T-helper 9 cell (primary cell): ENCODE measurements at regions not wholly inside any gene's neighbourhood (a gene's known extent, or its start where the extent isn't known, plus 50 kb on each side); places are given as distances from the start of the nearest gene placed in this dataset.
"Not testable (repeated sequence)": the region's sequence is repeated elsewhere in the genome, so short reads cannot be mapped to it uniquely, and the experiment has no call there.

Experiments used
- DNase-seq: peaks from one replicate; pipeline ENCODE4 v3.0.0-alpha.2; 2020

DNA sequence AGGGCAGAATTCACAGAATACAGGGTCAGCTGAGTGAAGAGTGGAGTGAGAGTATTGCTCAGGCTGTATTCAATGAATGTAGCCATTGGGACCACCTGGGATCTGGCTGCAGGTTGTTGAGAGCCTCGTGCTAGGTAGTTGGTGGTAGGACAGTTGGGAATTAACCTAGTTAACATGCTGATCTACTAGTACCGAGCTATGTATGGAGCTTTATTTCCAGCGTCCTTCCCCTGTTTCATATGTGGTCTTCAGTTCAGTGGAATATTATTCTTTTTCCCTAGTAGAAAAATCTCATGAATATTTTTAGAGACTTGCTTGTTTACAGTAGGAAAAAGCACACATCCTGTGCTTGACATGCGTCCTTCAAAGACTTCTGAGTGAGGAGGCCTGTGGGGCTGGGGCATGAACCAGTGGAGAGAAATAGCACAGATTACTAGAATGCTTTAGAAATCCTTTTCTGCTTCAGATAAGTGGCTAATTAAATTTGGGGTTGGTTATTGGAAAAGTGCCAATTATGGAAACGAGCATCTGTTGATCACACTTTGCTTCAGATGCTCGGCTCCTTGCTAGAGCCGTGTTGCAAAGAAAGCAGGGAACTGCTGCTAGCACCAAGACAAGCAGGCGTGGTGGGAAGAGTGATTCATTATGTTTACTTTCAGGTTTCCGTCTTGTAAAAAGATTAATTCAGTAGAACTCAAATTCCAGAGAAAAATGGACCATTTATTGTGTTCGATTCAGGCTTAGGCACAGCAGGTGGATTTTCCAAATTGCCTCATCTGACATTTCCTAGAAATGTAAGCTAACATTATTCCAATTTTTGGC, 53.6 kb downstream of the ARF6 start:
- DNase-seq, result peak; percentile 2

DNA sequence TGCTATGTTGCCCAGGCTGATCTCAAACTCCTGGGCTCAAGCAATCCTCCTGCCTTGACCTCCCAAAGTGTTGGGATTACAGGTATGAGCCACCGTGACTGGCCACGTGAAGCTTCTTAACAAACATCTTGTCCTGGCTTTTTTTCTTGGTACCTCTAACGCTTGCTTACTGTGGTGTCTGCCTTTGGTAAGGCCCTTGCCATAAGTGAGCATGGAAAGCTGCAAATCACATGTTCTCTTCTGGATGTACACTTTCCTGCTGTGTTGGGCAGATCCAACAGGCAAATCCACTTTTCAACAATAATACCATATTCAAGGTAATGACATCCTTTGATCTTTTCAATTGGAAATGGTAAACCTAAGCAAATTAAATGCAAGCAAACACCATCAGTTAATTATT, 54.6 kb downstream of the ARF6 start:
- no peak for DNase-seq

DNA sequence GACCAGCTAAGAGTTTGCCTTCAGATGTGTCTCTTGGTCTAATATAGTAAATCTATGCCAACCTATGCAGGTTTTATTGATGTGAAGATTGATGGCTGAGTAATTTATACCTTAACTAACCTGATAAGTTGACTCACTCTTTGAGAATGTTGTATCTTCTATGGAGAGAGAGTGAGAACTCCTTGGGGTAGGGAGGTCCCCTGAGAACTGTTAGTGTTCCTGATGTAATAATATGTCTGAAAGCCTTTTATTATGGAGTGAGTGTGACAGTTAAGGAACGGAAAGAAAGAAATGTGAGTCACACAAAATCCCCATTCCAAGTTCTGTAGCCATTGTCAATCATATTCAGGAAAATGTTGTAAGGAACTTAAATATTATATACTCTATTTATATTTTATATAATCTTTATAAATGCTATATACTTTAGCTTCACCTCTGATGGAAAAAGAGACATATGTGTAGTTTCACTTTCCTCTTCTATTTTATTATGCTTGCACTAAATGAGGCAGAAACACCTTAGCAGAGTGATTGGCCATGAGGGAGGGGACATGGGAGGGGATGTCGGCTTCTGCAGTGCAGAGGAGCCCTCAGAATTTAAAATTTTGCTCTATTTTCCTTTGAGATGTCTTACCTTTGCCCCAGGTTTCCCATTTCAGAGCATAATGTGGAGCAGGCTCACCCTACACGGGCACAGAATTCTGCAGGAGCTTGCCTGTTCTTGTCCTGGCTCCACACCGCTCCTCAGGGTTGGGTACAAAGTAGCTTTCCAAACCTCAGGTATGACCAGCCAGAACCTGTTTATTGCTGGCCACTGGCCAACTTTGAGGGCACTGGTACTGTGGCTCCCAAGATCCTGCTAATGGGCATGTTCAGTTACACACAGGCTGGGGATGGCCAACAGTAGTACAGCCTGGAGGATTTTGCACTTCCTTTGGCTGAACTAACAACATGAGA, 57.7 kb downstream of the ARF6 start:
- no peak for DNase-seq

DNA sequence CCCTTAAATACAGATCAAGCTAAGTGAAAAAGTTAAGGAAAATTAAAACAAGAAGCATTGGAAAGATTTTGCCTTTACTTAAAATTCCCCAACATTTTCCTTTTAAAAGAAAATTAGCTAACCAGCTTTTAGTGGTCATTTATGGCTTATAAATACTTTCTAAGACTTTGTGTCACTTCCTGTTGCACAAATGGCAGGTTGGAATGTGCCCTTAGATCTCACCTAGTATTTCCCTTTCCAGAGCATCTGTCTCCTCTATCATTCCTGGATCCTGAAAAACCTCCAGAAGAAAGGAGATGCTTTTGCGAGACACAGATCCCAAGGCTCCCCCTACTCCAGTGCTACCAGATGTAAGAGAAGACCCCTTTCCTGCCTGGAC, 58.3 kb downstream of the ARF6 start:
- DNase-seq, result no peak

DNA sequence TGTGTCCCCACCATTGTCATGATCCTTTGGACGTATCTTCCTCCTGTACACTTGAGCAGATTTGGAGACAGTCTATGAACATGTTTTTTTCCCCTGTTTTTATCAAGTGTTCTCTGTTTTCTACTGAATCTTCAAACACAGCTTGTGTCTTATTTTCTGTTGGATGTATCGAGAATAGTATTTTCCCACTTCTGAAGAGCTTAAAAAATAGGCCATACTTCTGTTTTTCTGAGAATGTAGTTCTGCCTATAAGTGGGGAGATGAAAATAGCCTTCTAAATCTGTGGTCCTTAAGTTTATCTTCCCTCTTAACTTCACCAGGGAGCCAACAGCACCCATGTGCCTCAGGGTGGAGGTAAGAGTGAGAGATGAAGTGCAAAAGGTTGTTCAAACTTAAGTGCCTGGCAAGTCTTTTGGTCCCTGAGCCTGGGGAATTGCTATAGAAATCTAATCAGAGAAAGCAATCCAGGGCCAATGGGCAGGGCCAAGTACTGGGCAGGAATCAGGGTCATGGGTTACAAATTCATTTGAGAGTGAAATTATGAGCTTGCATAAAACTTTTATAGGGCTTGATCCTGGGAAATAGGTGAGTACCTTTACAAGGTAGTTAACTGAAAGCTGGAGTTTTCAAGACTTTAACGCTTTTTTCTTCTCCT, 58.9 kb downstream of the ARF6 start:
- no peak for DNase-seq

DNA sequence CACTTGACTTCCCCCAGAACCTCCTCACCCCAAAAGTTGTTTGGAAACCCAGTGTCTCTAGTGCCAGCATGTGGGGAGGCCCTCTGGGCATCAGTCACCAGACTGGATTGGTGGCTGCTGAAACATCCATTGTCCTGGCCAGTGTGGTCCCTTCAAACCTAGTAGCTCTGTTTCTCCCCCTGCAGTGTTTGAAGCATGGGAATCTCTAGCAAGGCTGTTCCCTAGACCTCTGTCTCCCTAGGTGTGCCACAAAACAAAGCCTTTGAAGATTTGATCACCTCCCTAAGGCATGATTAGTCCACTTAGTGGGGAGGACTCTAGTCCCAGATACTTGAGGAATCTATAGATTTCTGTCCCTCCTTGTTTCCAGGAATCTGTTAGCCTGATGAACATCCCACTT, 60.3 kb downstream of the ARF6 start:
- DNase-seq, result no peak

DNA sequence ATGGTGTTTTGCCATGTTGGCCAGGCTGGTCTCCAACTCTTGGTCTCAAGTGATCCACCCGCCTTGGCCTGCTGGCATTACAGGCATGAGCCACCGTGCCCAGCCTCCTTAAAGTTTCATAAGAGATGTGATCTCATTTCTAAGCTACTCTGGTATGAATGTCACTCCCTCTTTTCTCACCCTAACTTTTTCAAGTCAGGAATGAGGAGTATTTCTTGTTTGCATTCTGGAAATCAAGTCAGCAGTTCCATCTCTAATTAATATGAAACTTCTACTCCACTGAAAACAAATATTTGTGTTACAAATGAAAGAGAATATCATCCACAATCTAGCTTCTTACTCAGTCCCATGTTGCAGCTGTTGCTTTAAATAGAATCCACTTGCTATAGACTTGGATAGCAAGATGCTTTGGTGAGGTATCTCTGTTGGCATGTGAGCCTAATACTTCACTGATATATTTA, 61.3 kb downstream of the ARF6 start:
- no peak for DNase-seq

DNA sequence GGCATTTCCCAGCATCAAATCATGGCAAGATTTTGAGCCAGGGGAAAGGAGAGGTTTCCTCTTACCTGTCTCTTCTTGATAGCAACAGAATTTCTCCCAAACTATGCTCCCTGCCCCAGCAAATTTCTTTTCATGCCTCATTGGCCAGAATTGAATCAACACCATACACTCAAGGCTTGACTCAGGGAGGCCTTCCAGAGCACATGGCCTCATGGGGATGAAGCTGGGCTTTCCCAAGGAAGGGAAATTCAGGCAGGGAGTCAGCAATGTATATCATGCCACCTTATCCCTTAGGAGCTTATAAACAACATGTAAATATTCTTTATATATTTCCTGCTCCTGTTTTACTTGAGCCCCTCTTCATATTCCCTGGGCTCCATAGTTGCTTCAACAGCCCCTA, 62.1 kb downstream of the ARF6 start:
- no peak for DNase-seq

DNA sequence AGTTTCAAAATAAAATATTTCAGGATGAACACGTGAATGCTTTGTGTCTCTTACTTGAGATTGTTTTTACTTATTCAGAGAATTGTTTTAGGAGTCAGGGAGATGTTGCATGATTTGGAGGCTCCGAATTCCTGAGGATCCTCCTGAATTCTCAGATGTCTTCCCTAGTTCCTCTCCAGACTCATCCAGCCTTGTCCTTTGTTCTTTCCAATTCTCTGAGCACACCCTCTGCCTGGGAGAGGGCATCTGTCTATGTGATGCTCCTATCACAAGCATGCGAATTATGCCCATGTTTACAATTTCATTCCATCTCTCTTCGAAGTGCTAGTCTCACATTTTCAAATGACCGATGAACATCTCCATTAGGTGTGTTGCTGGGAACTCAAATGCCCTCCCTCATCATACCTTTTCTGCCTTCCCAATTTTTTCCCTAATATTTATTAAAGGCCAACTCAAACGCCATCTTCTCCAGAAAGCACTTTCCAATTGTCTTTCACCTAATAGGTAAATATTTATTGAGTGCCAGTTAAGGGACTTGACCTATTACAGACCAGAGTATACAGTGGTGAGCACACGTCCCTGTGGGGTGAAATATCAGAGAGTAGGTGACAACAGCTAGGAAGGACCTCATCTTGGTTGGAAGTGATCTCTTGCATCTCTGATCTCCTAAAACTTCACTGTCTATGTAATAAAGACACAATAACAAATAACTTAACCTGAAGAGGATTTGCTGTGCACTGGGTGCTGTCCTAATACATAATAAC, 64.4 kb downstream of the ARF6 start:
- no peak for DNase-seq

DNA sequence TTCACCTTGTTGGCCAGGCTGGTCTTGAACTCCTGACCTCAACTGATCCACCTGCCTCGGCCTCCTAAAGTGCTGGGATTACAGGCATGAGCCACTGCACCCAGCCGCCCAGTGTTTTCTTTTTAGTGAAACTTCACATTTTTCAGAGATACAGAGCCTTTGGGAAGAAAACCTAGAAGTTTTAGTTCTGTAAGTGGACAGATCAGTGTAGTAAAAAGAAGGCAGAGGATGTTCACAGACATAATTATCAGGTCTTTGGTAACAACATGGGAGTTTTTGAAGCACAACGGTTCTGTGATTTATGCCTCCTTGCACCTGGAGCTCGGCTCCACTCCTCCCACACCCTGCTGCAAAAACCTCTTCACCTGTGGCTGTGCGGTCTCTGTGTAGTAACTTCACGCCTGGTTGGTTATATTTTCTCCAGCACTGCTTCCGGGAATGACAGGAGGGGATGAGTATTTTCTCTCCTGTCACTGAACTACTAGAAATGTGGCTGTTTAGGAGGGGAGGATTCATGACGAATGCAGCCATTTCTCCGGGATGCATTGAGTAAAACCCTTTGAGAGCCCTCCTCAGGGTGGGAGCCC, 67.0 kb downstream of the ARF6 start:
- no peak for DNase-seq

DNA sequence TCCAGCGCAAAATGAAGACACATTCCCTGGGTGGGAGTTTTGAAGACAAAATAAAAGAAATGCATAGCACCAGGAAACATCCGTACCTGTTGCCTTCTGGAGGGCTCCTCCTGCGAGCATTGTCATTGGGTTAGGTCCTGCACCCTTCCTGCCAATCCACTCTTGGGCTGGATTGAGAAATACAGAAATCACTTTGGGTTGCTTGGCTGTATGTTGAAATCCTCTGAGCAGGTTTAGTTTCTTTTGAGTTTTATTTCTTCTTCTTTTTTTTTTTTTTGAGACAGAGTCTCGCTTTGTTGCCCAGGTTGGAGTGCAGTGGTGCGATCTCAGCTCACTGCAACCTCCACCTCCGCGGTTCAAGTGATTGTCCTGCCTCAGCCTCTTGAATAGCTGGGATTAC, 67.6 kb downstream of the ARF6 start:
- no peak for DNase-seq

DNA sequence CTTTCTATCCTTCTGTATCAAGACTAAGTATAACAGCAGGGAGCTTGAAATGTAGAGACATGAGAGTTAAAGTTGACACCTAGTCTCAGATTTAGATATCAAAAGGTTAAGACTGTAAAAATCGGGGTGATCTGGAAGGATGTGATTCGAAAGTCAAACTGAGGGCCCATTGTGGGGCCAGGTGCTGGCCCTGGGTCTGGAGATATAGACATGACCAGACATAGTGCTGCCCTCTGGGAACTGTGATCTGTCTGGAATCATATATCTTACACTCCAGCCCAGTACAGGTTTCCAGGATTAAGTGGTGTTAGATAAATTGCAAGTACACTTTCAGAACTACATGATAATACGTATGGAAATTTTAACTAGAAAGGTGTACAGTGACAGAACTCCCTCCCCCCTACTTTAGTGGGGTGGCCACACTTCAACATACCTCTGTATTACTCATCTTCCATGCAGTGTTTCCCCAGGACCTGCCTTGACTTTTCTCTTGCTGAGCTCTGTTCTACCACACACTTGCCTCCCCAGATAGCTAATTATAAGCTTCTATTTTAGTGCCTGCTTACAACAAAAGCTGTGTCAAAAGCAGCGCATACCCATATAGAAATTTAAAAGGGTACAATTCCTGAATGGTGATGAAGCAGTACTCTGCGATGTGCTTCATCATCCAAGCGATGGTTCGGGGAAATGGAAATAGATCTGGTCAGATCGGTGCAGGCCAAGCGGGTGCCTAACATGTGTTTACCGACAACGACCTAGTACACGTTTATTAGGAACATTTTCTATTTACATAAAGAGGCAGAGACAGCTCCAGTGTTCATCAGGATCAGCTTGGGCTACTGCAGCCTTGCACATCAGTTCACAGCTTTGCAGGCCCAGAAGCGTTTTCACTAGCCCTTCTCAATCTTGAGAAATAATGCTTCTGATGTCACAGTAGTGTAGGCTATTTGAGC, 68.7 kb downstream of the ARF6 start:
- DNase-seq, result no peak

DNA sequence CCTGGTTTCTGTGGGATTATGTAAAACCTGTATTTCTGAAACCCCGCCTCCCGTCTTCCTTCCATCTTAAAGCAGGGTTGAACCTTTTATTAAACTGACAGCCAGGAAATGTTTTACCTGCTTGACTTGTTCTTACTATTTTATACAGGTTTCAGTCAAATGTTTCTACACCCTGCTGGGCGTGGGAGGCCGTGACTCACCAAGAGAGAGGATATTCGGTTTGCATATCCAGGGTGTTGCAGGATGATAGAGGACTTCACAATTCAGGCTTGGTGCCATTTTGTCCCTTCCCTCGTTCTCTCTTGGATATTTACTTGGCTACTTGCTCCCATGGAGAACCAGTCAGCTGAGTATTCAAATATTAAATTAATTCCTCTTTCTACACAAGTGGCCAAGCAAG, 69.7 kb downstream of the ARF6 start:
- DNase-seq, result no peak

DNA sequence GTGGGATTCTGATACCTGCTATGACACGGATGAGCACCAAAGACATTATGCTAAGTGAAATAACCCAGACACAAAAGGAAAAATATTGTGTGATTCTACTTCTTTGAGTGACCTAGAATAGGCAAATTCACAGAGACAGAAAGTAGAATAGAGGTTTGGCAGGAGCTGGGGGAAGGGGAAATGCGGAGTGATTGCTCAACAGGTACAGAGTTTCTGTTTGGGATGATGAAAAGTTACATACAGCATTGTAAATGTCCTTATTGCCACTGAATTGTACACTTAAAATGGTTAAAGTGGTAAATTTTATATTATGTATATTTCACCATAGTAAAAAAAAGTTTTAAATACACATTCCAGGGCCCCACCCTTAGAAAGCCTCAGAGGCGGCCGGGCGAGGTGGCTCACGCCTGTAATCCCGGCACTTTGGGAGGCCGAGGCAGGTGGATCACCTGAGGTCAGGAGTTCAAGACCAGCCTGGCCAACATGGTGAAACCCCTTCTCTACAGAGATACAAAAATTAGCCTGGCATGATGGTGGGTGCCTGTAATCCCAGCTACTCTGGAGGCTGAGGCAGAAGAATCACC, 72.3 kb downstream of the ARF6 start:
- DNase-seq, result not testable (repeated sequence)

DNA sequence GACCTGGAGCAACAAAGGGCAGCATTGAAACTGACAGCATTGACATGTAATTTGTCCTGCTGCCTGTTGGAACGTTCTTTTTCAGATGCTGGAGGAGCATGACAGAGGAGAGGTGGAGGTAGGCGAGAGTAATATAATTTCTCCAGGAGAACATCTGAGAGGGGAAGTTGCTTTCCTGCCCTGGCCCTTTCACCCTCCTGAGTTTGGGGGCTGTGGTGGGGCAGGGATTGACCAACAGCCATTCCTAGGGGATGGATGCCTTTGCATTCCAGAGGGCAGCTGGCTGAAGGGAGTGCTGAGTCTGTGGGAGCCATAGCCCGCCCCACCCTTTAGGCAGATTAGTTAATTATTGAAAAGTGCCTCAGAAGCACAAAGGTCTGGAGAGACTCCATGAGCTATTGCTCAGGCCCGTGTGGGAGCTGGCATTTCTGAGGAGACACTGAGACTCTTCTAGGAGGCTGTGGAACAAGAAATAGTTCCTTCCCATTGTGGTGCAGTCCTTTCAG, 73.5 kb downstream of the ARF6 start:
- no peak for DNase-seq

DNA sequence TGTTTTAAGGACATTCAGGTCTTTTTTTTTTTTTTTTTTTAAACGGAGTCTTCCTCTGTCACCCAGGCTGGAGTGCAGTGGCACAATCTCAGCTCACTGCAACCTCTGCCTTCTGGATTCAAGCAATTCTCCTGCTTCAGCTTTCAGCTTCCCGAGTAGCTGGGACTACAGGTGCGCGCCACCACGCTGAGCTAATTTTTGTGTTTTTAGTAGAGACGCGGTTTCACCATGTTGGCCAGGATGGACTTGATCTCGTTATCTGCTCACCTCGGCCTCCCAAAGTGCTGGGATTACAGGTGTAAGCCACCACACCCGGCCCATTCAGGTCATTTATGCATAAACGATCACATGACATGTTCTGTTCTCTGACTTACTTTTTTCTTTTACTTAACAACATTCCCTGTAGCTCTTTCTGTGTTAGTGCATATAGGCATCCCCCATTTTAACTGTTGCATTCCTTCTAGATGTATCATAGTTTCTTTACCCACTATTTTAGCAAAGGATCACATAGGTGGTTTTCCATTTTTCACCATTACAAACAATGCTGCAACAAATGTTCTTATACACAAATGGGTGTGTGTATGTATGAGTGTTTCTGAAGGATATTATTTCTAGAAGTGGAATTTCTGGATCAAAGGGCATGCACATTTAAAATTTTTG, 74.2 kb downstream of the ARF6 start:
- no peak for DNase-seq

DNA sequence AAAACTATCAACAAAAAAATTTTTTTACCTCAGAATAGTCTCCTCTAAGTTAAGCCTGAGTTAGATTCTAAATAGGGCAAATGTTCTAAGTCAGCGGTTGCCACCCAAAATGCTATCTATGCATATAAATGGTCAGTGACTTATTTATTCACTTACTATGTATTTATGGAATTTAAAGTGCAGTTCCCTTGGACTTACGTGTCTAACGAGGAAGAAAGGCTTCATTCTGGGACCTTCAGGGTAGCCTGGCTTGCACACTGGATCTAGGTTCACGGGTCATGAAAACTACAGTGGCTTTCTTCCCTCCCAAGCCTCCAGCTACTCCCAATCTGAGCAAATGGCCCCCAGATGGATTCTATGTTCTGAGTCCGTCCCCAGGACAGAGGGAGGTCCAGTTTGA, 77.1 kb downstream of the ARF6 start:
- DNase-seq, result no peak

DNA sequence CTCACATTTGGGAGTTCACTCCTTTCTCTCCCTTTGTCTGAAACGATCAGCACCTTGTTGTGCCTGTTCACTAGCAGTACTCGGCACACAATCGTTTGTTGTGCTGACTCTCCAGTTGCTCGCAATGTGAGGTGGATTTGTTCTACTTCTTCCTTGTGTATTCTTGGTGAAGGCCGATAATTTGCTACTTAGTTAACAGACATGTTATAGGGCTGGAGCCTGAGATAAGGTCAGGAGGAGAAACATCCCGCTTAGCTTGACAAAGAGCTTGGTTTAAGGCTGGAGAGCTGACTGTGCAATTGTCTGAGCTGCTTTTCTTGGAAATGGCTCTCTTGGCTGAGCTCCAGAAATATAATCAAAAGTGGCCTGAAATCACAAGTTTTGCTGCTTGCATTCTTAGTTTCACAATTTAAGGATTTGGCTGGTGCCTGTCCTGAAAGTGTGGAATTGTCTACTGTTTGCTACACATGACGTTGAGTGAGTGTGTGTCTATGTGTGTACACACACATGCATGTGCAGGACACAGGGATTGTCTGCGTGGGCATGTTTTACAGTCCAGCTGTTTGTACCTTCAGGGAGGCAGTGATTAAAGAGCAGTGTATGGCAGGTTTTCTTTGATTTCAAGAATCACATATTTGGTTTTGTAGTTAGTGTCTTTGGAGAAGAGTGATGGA, 77.7 kb downstream of the ARF6 start:
- no peak for DNase-seq
